Small intestine (tissue), 7 donors: ENCODE measurements at regions not wholly inside any gene's neighbourhood (a gene's known extent, or its start where the extent isn't known, plus 50 kb on each side); places are given as distances from the start of the nearest gene placed in this dataset.

Experiments used
- DNase-seq, 2 donors: peaks; one replicate each; pipeline versions ENCODE4 v3.0.0 to v3.0.0-alpha.2; 2013
- FAIRE-seq: peaks from 2 replicates; lab custom pipeline; 2012; peaks lifted over from hg19 to GRCh38; lab: Jason Lieb, UNC
- H3K27ac ChIP-seq, 3 donors: one replicate each; pipeline ENCODE4 v1.5.1; 2013; ENCODE audit warnings: low read length in 2 of 3, mild to moderate bottlenecking in 2 of 3, control low read depth in 1 of 3, inconsistent platforms in 1 of 3, low read depth in 1 of 3, moderate library complexity in 1 of 3
- H3K27me3 ChIP-seq, 3 donors: one replicate each; pipeline ENCODE4 v1.6.1; 2013; ENCODE audit warnings: low read length in 3 of 3, inconsistent platforms in 1 of 3; ENCODE audit not compliant: control insufficient read depth in 3 of 3, insufficient read depth in 3 of 3
- H3K36me3 ChIP-seq, 3 donors: one replicate each; pipeline ENCODE4 v1.6.1; 2013; ENCODE audit warnings: low read length in 3 of 3, inconsistent platforms in 1 of 3, low read depth in 1 of 3, mild to moderate bottlenecking in 1 of 3, moderate library complexity in 1 of 3; ENCODE audit not compliant: control insufficient read depth in 3 of 3, insufficient read depth in 2 of 3
- H3K4me1 ChIP-seq, 3 donors: one replicate each; pipeline ENCODE4 v1.6.1; 2013; ENCODE audit warnings: low read length in 2 of 3, inconsistent platforms in 1 of 3, low read depth in 1 of 3, mild to moderate bottlenecking in 1 of 3, moderate library complexity in 1 of 3; ENCODE audit not compliant: control insufficient read depth in 3 of 3, insufficient read depth in 2 of 3
- H3K4me3 ChIP-seq, 3 donors: one replicate each; pipeline ENCODE4 v1.5.1; 2013; ENCODE audit warnings: low read length in 3 of 3, control low read depth in 1 of 3, inconsistent platforms in 1 of 3, low read depth in 1 of 3, mild to moderate bottlenecking in 1 of 3, moderate library complexity in 1 of 3
- H3K9me3 ChIP-seq, 2 donors: one replicate each; pipeline ENCODE4 v1.6.1; 2013; ENCODE audit warnings: low read depth in 1 of 2, low read length in 1 of 2; ENCODE audit not compliant: control insufficient read depth in 2 of 2, insufficient read depth in 1 of 2
- WGBS, 3 donors: extraction: QIAGEN DNeasy Blood & Tissue Kit; methylation state at CpG; one replicate each; pipeline ENCODE4 v1.1.7; 2013; 5-methylcytosine and 5-hydroxymethylcytosine counted together
- donor health status: healthy with polysubstance abuse.
- donor health status: control.
- donor health status: control.
- donor health status: Bipolar disorder and iron deficiency.
- donor health status: healthy.

- FAIRE-seq (no peak), DNase-seq (no peak)
- 58 to 72% (median 70%) methylated on average over 5 of the region's 5 CpGs for WGBS, 3 donors
- Histone ChIP-seq H3K4me3 (no peak overlapping the region), H3K36me3 (no peaks in the 10 kb centered on the region), H3K4me1 (no peaks in the 10 kb centered on the region), H3K27ac (no peak overlapping the region), H3K9me3 (no peaks in the 10 kb centered on the region), H3K27me3 (no peaks in the 10 kb centered on the region)
These were observed 572.5 kb upstream of the JAG1 start for GRCh38 chr20:11246251-11246775.

DNA sequence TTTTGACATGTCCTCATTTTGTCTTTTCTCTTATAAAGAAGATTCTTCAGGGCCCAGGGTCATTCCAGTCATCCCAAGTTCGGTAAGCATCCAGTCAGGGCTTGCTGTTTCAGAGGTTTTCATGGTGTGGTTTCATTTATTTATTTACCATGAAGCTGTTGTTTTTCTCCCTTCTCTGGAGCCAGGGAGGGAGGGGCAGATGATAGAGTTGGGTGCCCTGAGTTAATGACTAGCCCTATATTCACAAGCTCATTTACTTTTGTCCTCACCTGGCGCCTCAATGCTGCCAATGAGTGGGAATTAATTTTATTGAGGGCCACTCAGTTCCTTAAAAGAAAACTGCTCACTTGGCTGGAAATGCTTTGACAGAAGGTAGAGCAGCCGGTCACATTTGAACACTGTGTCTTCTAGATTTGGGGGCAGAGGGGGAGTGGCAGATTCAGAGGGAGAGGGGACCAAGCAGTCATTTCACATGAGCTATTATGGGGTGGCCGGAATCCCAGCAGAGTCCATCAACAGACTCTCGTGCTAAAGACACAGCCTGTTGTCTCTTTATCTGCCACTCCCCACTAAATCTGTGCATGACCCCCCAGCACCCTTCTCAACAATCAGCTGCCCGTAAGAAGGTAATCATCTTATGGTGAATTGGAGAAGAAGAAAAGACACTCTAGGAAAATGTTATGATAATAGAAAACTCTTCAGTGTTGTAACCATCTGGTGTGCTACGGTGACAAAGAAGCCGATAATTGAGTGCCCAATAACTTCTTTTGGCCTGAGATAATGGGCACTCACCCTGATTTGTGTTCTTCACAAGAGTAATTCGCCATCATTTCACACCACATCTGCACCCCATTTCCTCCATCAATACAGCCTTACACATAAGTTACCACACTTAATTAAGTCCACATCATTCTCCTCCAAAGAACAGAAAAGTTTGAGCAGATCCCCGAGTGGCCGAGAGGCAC lies 573.5 kb upstream of the JAG1 start:
- Histone ChIP-seq H3K4me1 (no peaks in the 10 kb centered on the region), H3K27me3 (no peaks in the 10 kb centered on the region), H3K27ac (no peak overlapping the region), H3K4me3 (no peak overlapping the region), H3K36me3 (no peaks in the 10 kb centered on the region), H3K9me3 (no peaks in the 10 kb centered on the region)
- FAIRE-seq, result no peak
- DNase-seq, result no peak
- 79 to 85% (median 80%) methylated on average over 11 of the region's 11 CpGs for WGBS, 3 donors

GRCh38 chr20:11248011-11248409 lies 574.2 kb upstream of the JAG1 start:
- Histone ChIP-seq H3K27ac (no peak overlapping the region), H3K4me1 (no peaks in the 10 kb centered on the region), H3K9me3 (no peaks in the 10 kb centered on the region), H3K4me3 (no peak overlapping the region), H3K36me3 (no peaks in the 10 kb centered on the region), H3K27me3 (no peaks in the 10 kb centered on the region)
- DNase-seq, result no peak
- no peak for FAIRE-seq
- 63 to 81% (median 71%) methylated on average over 3 of the region's 3 CpGs for WGBS, 3 donors

- no peaks in the 10 kb centered on the region for H3K27me3 ChIP-seq
- 42 to 48% (median 46%) methylated on average over 9 of the region's 9 CpGs for WGBS, 3 donors
- no peak overlapping the region for H3K27ac ChIP-seq
- no peaks in the 10 kb centered on the region for H3K9me3 ChIP-seq
- FAIRE-seq, result no peak
- no peak for DNase-seq
- no peaks in the 10 kb centered on the region for H3K36me3 ChIP-seq
- H3K4me3 ChIP-seq, result no peak overlapping the region
- no peaks in the 10 kb centered on the region for H3K4me1 ChIP-seq
These were observed 575.2 kb upstream of the JAG1 start for GRCh38 chr20:11248687-11249638.

- Histone ChIP-seq H3K4me3 (no peak overlapping the region), H3K4me1 (no peaks in the 10 kb centered on the region), H3K27ac (no peak overlapping the region), H3K36me3 (no peaks in the 10 kb centered on the region), H3K9me3 (no peaks in the 10 kb centered on the region), H3K27me3 (no peaks in the 10 kb centered on the region)
- DNase-seq (no peak), FAIRE-seq (no peak)
- WGBS, 3 donors, result 90 to 96% (median 95%) methylated on average over 2 of the region's 2 CpGs
These were observed 575.9 kb upstream of the JAG1 start for GRCh38 chr20:11249683-11250082.

GRCh38 chr20:11252447-11252846 lies 578.6 kb upstream of the JAG1 start:
- FAIRE-seq (no peak), DNase-seq (no peak)
- Histone ChIP-seq H3K36me3 (no peaks in the 10 kb centered on the region), H3K27ac (no peak overlapping the region), H3K9me3 (no peaks in the 10 kb centered on the region), H3K4me3 (no peak overlapping the region), H3K27me3 (no peaks in the 10 kb centered on the region), H3K4me1 (no peaks in the 10 kb centered on the region)
- WGBS, 3 donors, result 77 to 94% (median 87%) methylated on average over 1 of the region's 1 CpG

DNA sequence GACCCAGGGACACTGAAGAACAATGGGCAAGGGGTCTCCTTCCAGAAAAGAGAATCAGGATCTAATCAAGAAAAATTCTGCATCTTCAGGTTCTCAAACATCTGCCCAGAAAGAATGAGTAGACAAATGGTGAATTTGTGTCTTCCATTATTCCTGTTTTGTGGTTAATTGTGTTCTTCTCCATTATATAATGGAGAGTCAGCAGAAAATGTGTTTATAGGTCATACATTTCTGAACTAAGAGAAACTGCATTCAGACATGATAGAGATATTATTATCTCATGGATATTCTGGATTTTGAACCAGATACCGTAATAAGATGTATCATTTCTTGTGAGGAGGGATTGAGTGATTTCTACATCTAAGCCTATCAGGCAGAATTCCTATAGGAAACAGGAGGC lies 581.7 kb upstream of the JAG1 start:
- no peak for FAIRE-seq
- H3K36me3 ChIP-seq, result no peaks in the 10 kb centered on the region
- WGBS, 3 donors, result 93 to 97% (median 93%) methylated on average over 1 of the region's 1 CpG

DNA sequence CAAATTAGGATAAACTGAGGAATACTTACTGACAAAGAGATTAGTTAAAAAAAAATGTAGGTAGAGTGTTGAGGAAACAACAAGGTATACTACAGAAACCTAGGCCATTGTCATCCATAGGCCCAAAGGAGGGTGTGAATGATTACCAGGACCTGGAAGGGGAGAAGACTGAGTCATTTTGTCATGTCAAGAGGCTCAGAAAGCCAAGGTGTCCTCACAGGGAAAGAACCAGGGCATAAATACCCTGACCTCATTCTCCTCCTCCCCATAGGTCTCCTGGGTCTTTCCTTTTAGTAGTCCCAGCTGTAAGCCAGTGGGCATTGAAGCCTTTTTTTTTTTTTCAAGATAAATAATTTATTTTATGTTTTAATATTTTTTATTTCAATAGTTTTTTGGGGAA lies 582.1 kb upstream of the JAG1 start:
- Histone ChIP-seq H3K27ac (no peak overlapping the region), H3K9me3 (peaks cover 0 to 3% of the 10 kb centered on the region in 2 donors), H3K4me1 (no peaks in the 10 kb centered on the region), H3K27me3 (no peaks in the 10 kb centered on the region), H3K36me3 (no peaks in the 10 kb centered on the region), H3K4me3 (no peak overlapping the region)
- FAIRE-seq, result no peak
- DNase-seq, result no peak

More for the DNA sequence above, 581.7 kb upstream of the JAG1 start:
- Histone ChIP-seq H3K27me3 (no peaks in the 10 kb centered on the region), H3K4me1 (no peaks in the 10 kb centered on the region), H3K27ac (no peak overlapping the region), H3K4me3 (no peak overlapping the region), H3K9me3 (peaks cover 0 to 3% of the 10 kb centered on the region in 2 donors)
- no peak for DNase-seq
